ENCODE measurements at regions not wholly inside any gene's neighbourhood (a gene's known extent, or its start where the extent isn't known, plus 50 kb on each side); places are given as distances from the start of the nearest gene placed in this dataset.
"Not testable (repeated sequence)": the region's sequence is repeated elsewhere in the genome, so short reads cannot be mapped to it uniquely, and the experiment has no call there.

- H3K4me1 Mint-ChIP-seq = no peaks in the 10 kb centered on the region
- no peaks in the 10 kb centered on the region for H3K27me3 Mint-ChIP-seq
Observed at GRCh38 chr4:173747537-173748257, 217.7 kb upstream of the HAND2 start.

GRCh38 chr4:173746424-173746823, 216.4 kb upstream of the HAND2 start:
- Mint-ChIP-seq H3K9me3 (no peaks in the 10 kb centered on the region), H3K27ac (no peak overlapping the region), H3K4me1 (no peaks in the 10 kb centered on the region), H3K4me3 (no peak overlapping the region), H3K27me3 (no peaks in the 10 kb centered on the region), H3K36me3 (no peaks in the 10 kb centered on the region)
- ATAC-seq = no peak

More at GRCh38 chr4:173747537-173748257, 217.7 kb upstream of the HAND2 start:
- H3K36me3 Mint-ChIP-seq = no peaks in the 10 kb centered on the region
- no peaks in the 10 kb centered on the region for H3K9me3 Mint-ChIP-seq
- H3K4me3 Mint-ChIP-seq = no peak overlapping the region
- ATAC-seq = no peak
- no peak overlapping the region for H3K27ac Mint-ChIP-seq

DNA sequence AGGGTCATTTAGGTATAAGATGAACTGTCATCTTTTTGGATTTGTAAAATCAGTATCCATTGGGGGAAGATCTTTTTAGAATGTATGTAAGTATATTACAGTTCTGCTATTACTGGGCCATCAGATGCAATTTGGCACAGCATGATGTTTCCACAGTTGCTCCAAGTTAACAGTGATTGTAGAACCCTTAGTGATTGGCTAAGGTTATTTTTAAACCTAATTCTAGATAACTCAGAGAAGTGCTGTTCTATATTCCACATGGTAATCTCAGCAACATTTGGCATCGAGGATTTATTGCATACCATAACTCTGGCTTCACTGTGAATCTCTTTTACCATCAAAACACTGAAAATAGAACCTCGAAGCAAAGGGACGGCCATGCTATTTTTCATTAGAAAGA, 215.7 kb upstream of the HAND2 start:
- no peaks in the 10 kb centered on the region for H3K4me1 Mint-ChIP-seq
- no peak for ATAC-seq
- H3K27me3 Mint-ChIP-seq = no peaks in the 10 kb centered on the region
- no peaks in the 10 kb centered on the region for H3K36me3 Mint-ChIP-seq
- no peak overlapping the region for H3K4me3 Mint-ChIP-seq
- H3K9me3 Mint-ChIP-seq = no peaks in the 10 kb centered on the region
- H3K27ac Mint-ChIP-seq = no peak overlapping the region

GRCh38 chr4:173736840-173737239, 206.8 kb upstream of the HAND2 start:
- Mint-ChIP-seq H3K27ac (no peak overlapping the region), H3K27me3 (no peaks in the 10 kb centered on the region), H3K4me1 (no peaks in the 10 kb centered on the region), H3K36me3 (no peaks in the 10 kb centered on the region), H3K9me3 (peaks cover 5% of the 10 kb centered on the region), H3K4me3 (no peak overlapping the region)
- no peak for ATAC-seq

DNA sequence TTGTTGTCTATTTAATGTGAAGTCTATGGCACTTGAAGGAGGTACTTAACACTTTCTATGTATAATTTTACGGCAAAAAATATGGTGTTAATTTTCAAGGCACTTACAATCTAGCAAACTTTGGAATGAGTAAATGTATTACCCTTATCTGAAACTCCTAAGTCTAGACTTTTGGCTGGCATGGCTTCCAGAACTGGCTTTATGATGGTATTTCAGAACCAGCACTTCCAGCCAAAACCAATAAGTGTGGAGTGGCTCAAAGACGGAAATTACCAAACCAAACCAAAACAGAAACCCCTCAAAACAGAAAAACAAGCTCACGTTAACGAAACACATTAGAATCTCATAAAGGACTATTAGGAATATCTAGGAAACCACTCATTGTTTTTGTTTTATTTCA, 205.6 kb upstream of the HAND2 start:
- H3K36me3 Mint-ChIP-seq = no peaks in the 10 kb centered on the region
- H3K27ac Mint-ChIP-seq = no peak overlapping the region
- H3K4me1 Mint-ChIP-seq = no peaks in the 10 kb centered on the region
- H3K4me3 Mint-ChIP-seq = no peak overlapping the region
- no peak for ATAC-seq
- H3K27me3 Mint-ChIP-seq = no peaks in the 10 kb centered on the region
- H3K9me3 Mint-ChIP-seq = peaks cover 5% of the 10 kb centered on the region

GRCh38 chr4:173735049-173735448, 205.0 kb upstream of the HAND2 start:
- H3K36me3 Mint-ChIP-seq = no peaks in the 10 kb centered on the region
- peaks cover 5% of the 10 kb centered on the region for H3K9me3 Mint-ChIP-seq
- ATAC-seq = no peak
- no peaks in the 10 kb centered on the region for H3K27me3 Mint-ChIP-seq
- no peaks in the 10 kb centered on the region for H3K4me1 Mint-ChIP-seq
- no peak overlapping the region for H3K4me3 Mint-ChIP-seq
- H3K27ac Mint-ChIP-seq = no peak overlapping the region

DNA sequence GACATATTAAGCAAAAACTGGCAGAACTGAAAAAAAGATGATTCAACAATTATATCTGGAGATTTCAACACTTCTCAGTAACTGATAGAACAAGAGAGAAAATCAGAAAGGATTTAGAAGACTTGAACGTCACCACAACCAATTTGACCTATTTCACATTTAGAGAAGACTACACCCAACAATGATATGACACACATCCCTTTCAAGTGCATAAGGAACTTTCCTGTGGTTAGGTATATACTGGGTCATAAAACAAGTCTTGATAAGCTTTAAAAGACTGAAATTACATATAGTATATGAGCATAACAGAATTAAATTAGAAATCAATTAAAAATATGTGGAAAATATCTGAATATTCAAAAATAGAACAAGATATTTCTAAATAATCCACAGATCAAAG, 201.2 kb upstream of the HAND2 start:
- Mint-ChIP-seq H3K9me3 (peaks cover 14% of the 10 kb centered on the region), H3K36me3 (no peaks in the 10 kb centered on the region), H3K4me1 (no peaks in the 10 kb centered on the region), H3K27ac (no peak overlapping the region), H3K4me3 (no peak overlapping the region), H3K27me3 (no peaks in the 10 kb centered on the region)
- no peak for ATAC-seq

GRCh38 chr4:173722075-173722474, 192.0 kb upstream of the HAND2 start:
- no peak overlapping the region for H3K4me3 Mint-ChIP-seq
- H3K27me3 Mint-ChIP-seq = no peaks in the 10 kb centered on the region
- no peak for ATAC-seq
- peaks cover 11% of the 10 kb centered on the region for H3K9me3 Mint-ChIP-seq
- no peaks in the 10 kb centered on the region for H3K36me3 Mint-ChIP-seq
- no peaks in the 10 kb centered on the region for H3K4me1 Mint-ChIP-seq
- H3K27ac Mint-ChIP-seq = no peak overlapping the region

- peaks cover 11% of the 10 kb centered on the region for H3K9me3 Mint-ChIP-seq
- H3K4me3 Mint-ChIP-seq, H3K4me1 Mint-ChIP-seq, ATAC-seq, H3K36me3 Mint-ChIP-seq, H3K27ac Mint-ChIP-seq, H3K27me3 Mint-ChIP-seq: not testable (repeated sequence)
Observed at GRCh38 chr4:173718504-173718903, 188.5 kb upstream of the HAND2 start.

DNA sequence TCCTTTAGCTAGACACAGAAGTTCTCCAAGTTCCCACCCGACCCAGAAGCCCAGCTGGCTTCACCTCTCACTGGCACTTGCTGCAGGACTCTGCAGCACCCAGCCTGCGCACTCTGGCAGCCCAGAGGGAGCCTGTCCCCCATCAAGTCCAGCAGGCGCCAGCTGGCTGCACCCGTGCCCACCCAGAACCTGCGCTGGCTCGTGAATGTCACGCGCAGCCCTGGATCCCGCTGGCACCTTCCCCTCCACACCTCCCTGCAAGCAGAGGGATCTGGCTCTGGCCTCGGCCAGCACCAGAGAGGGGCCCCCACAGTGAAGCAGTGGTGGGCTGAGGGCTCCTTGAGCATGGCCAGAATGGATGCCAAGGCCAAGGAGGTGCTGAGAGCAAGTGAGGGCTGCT, 187.6 kb upstream of the HAND2 start:
- no peak overlapping the region for H3K27ac Mint-ChIP-seq
- no peaks in the 10 kb centered on the region for H3K27me3 Mint-ChIP-seq
- no peaks in the 10 kb centered on the region for H3K4me1 Mint-ChIP-seq
- H3K36me3 Mint-ChIP-seq = no peaks in the 10 kb centered on the region
- H3K4me3 Mint-ChIP-seq = no peak overlapping the region
- ATAC-seq = no peak
- peaks cover 11% of the 10 kb centered on the region for H3K9me3 Mint-ChIP-seq

DNA sequence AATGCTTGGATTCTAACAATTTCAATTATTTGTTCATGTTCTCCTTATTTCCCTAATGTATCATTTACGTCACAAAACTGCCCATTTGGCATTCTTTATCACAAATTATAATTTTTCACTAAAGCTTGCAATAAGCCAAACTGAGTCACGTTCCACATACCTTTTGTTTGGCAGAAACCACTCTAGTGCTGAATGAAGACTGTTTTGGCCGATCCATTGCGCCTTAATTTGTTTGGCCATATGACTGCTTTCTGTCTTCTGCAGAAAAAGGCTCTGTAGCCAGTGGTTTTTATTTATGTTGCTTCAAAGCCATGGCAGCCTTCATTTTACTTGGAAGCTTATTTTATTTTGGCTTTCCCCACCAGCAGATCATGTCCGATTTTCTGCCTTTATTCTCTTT, 184.4 kb upstream of the HAND2 start:
- no peaks in the 10 kb centered on the region for H3K36me3 Mint-ChIP-seq
- H3K27me3 Mint-ChIP-seq = no peaks in the 10 kb centered on the region
- ATAC-seq = no peak
- no peak overlapping the region for H3K4me3 Mint-ChIP-seq
- no peaks in the 10 kb centered on the region for H3K4me1 Mint-ChIP-seq
- peaks cover 13% of the 10 kb centered on the region for H3K9me3 Mint-ChIP-seq
- H3K27ac Mint-ChIP-seq = no peak overlapping the region

DNA sequence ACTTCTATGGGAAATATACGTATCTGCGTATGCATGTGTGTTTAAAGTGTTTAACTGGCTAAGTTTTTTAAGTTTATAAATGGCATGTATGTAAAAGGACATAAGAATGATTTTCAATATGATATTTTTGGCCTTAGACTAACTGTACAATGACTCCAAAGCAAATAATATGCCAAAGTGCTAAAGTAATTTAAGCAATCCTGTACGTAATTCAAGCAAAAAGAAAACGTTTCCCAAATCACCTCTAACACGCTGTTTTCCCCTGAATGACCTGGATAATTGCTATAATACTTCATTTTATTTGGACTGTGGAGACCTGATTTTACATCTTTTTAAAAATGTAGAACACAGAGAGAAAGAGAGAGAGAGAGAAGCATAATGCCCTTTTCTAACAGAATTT, 183.0 kb upstream of the HAND2 start:
- H3K27me3 Mint-ChIP-seq = no peaks in the 10 kb centered on the region
- H3K9me3 Mint-ChIP-seq = peaks cover 3% of the 10 kb centered on the region
- no peaks in the 10 kb centered on the region for H3K36me3 Mint-ChIP-seq
- H3K27ac Mint-ChIP-seq = no peak overlapping the region
- no peak overlapping the region for H3K4me3 Mint-ChIP-seq
- ATAC-seq = no peak
- H3K4me1 Mint-ChIP-seq = no peaks in the 10 kb centered on the region

GRCh38 chr4:173707658-173708419, 177.8 kb upstream of the HAND2 start:
- Mint-ChIP-seq H3K36me3 (no peaks in the 10 kb centered on the region), H3K4me3 (no peak overlapping the region), H3K4me1 (no peaks in the 10 kb centered on the region), H3K27me3 (no peaks in the 10 kb centered on the region), H3K9me3 (peaks cover 3% of the 10 kb centered on the region), H3K27ac (no peak overlapping the region)
- no peak for ATAC-seq

GRCh38 chr4:173704201-173704600, 174.2 kb upstream of the HAND2 start:
- Mint-ChIP-seq H3K4me3 (no peak overlapping the region), H3K36me3 (no peaks in the 10 kb centered on the region)
- ATAC-seq = no peak

DNA sequence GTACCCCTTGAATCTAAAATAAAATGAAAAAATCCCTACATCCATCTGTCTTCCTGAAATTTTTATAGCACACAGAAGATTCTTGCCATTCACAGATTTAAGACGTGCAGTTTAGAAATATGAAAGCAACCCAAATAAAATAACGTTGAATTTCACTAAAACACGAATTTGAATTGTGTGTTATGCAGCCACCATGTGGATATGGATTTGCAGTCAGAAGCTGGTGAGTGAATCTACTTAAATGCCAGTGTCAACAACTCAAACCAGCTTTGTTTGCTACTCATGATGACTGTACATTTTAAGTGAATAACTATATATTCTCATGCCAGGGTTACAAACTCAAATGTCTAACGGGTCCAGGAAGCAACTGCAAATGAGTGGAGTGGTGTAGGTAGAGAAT, 173.0 kb upstream of the HAND2 start:
- Mint-ChIP-seq H3K4me3 (no peak overlapping the region), H3K27ac (no peak overlapping the region), H3K9me3 (peaks cover under 1% of the 10 kb centered on the region), H3K27me3 (no peaks in the 10 kb centered on the region), H3K4me1 (no peaks in the 10 kb centered on the region), H3K36me3 (no peaks in the 10 kb centered on the region)
- no peak for ATAC-seq

More at GRCh38 chr4:173704201-173704600, 174.2 kb upstream of the HAND2 start:
- Mint-ChIP-seq H3K27ac (no peak overlapping the region), H3K4me1 (no peaks in the 10 kb centered on the region), H3K27me3 (no peaks in the 10 kb centered on the region), H3K9me3 (no peaks in the 10 kb centered on the region)

GRCh38 chr4:173700650-173701049, 170.6 kb upstream of the HAND2 start:
- Mint-ChIP-seq H3K27ac (no peak overlapping the region), H3K4me1 (no peaks in the 10 kb centered on the region), H3K27me3 (no peaks in the 10 kb centered on the region), H3K4me3 (no peak overlapping the region), H3K36me3 (no peaks in the 10 kb centered on the region), H3K9me3 (peaks cover 4% of the 10 kb centered on the region)
- no peak for ATAC-seq
